GM10266 (cell line): ENCODE measurements at regions not wholly inside any gene's neighbourhood (a gene's known extent, or its start where the extent isn't known, plus 50 kb on each side); places are given as distances from the start of the nearest gene placed in this dataset.

Experiments used
- DNase-seq: peaks from one replicate; pipeline ENCODE4 v3.0.0; 2012; ENCODE audit errors: extremely low spot score
- CTCF ChIP-seq: IDR thresholded peaks from 2 replicates; pipeline ENCODE4 v1.5.1; 2012; ENCODE audit warnings: mild to moderate bottlenecking, low read depth; ENCODE audit not compliant: control insufficient read depth, insufficient read depth; ENCODE audit errors: missing control alignments

GRCh38 chr10:128497660-128498377, 371.6 kb upstream of the MKI67 start:
- no peak for TF ChIP-seq CTCF
- no peak for DNase-seq

GRCh38 chr10:128498378-128498730, 372.1 kb upstream of the MKI67 start:
- no peak for DNase-seq
- no peak for TF ChIP-seq CTCF

GRCh38 chr10:128498746-128499145, 372.5 kb upstream of the MKI67 start:
- no peak for DNase-seq
- TF ChIP-seq CTCF, result no peak

- DNase-seq, result no peak
- no peak for TF ChIP-seq CTCF
Observed at GRCh38 chr10:128499486-128499885, 373.3 kb upstream of the MKI67 start.

GRCh38 chr10:128499956-128500355, 373.7 kb upstream of the MKI67 start:
- TF ChIP-seq CTCF, result no peak
- DNase-seq, result no peak

GRCh38 chr10:128500642-128501041, 374.4 kb upstream of the MKI67 start:
- DNase-seq, result no peak
- TF ChIP-seq CTCF, result no peak

- TF ChIP-seq CTCF, result no peak
- DNase-seq, result no peak
Observed at GRCh38 chr10:128505346-128505745, 379.1 kb upstream of the MKI67 start.
